ENCODE measurements at regions not wholly inside any gene's neighbourhood (a gene's known extent, or its start where the extent isn't known, plus 50 kb on each side); places are given as distances from the start of the nearest gene placed in this dataset.
A peak's percentile ranks its signal among the peaks of the same experiment; 100 is the strongest.

- TF ChIP-seq CTCF (IDR thresholded peaks at IDR 0.05): no peak
- TF ChIP-seq MAX (IDR thresholded peaks at IDR 0.05): no peak
- no peak for TF ChIP-seq KDM5A (IDR thresholded peaks at IDR 0.05)
- TF ChIP-seq NR3C1 (IDR thresholded peaks at IDR 0.05): no peak
- no peak for TF ChIP-seq TFCP2L1 (CRISPR knock-in tag; IDR thresholded peaks at IDR 0.05)
- no peak for TF ChIP-seq BCL3 (IDR thresholded peaks at IDR 0.05)
These were observed 91.1 kb upstream of the DMRT1 start (continued) for GRCh38 chr9:750249-750967.

- ATAC-seq: peak in 1 of 2 experiments; percentile 54; a peak in 3 of 6 replicates
- TF ChIP-seq SREBF2 (IDR thresholded peaks at IDR 0.05) (no peak), BHLHE40 (IDR thresholded peaks at IDR 0.05; ENCODE audit: low read depth, low read length) (no peak), RFX5 (IDR thresholded peaks at IDR 0.05) (no peak), GATA3 (IDR thresholded peaks at IDR 0.05; ENCODE audit: borderline replicate concordance) (no peak), PHF8 (IDR thresholded peaks at IDR 0.05; ENCODE audit: borderline replicate concordance, low read depth) (no peak), CBX2 (IDR thresholded peaks at IDR 0.05; ENCODE audit: borderline replicate concordance, low read depth) (no peak), CBX8 (IDR thresholded peaks at IDR 0.05) (no peak), E2F6 (IDR thresholded peaks at IDR 0.05; ENCODE audit: borderline replicate concordance, low read depth) (no peak), MAFK (IDR thresholded peaks at IDR 0.05; ENCODE audit: partially characterized antibody) (no peak), FOSB (CRISPR knock-in tag; IDR thresholded peaks at IDR 0.05) (no peak), MAX (IDR thresholded peaks at IDR 0.05) (no peak)
- no peak for FAIRE-seq
- peak overlapping the region; percentile 24; the same call in 1 of the 3 replicates for H3K4me2 ChIP-seq
- WGBS (ENCODE audit: missing lambda C conversion rate): 69% methylated on average over 14 of the region's 14 CpGs
- no peaks in the 10 kb centered on the region for H3K9me3 ChIP-seq
- peaks cover 28% of the 10 kb centered on the region for H3K4me1 ChIP-seq
- ChIA-PET CTCF (interaction anchor here (0.9 to 18.9 kb wide), 6 partner anchors 13 to 199 kb away, joined by 3 to 371 read pairs (median 4); no protein-coding TSS in a partner anchor), POLR2A (no interaction called here)
- no peak overlapping the region for H3K4me3 ChIP-seq
- DNase-seq (ENCODE audit: low read depth in 1 of 2, low spot score in 1 of 2): no peak
- H3K27ac ChIP-seq: peak overlapping the region; percentile 45 to 64; a peak in 2 of 6 replicates
These were observed 90.1 kb upstream of the DMRT1 start for GRCh38 chr9:751137-752051.

- WGBS (ENCODE audit: missing lambda C conversion rate): 83% methylated on average over 5 of the region's 5 CpGs
- Histone ChIP-seq H3K27ac (peak overlapping the region; percentile 45 to 64; a peak in 3 of 6 replicates), H3K9me3 (no peaks in the 10 kb centered on the region), H3K4me1 (peaks cover 28% of the 10 kb centered on the region), H3K4me2 (peak overlapping the region; percentile 24), H3K4me3 (no peak overlapping the region)
- ChIA-PET POLR2A (no interaction called here), CTCF (interaction anchor here (0.9 to 18.9 kb wide), 6 partner anchors 10 to 199 kb away, joined by 3 to 371 read pairs (median 4); no protein-coding TSS in a partner anchor)
- FAIRE-seq (no peak), DNase-seq (ENCODE audit: low read depth in 1 of 2, low spot score in 1 of 2) (no peak), ATAC-seq (peak in 1 of 2 experiments; percentile 12; a peak in 3 of 6 replicates)
- TF ChIP-seq FOSL2 (IDR thresholded peaks at IDR 0.05) (no peak), FOSL2 (CRISPR knock-in tag; IDR thresholded peaks at IDR 0.05) (peak; percentile 53; the same call in 1 of the 2 replicates), USF2 (IDR thresholded peaks at IDR 0.05) (no peak), FOSB (CRISPR knock-in tag; IDR thresholded peaks at IDR 0.05) (no peak), EHF (CRISPR knock-in tag; IDR thresholded peaks at IDR 0.05) (no peak), KDM1A (IDR thresholded peaks at IDR 0.05; ENCODE audit: low read depth) (no peak)
These were observed 89.3 kb upstream of the DMRT1 start for GRCh38 chr9:752201-752600.

Data from A549 (cell line).